Activated CD4-positive, alpha-beta T cell treated with anti-CD3 and anti-CD28 coated beads, Interleukin-2, amount 10 ng/mL, durations not matched to agents 7 days and 5 days (primary cell): ENCODE measurements at regions not wholly inside any gene's neighbourhood (a gene's known extent, or its start where the extent isn't known, plus 50 kb on each side); places are given as distances from the start of the nearest gene placed in this dataset.
"Not testable (repeated sequence)": the region's sequence is repeated elsewhere in the genome, so short reads cannot be mapped to it uniquely, and the experiment has no call there.

Source experiments
- CTCF ChIA-PET: fragments of 350-600 bp; sonication (Branson Sonifier 250); formaldehyde crosslinking; loops from one replicate; lab custom pipeline; 2021; ENCODE audit warnings: antibody characterized with exemption; lab: Charles Lee
- POLR2A ChIA-PET: fragments of 350-600 bp; sonication (Branson Sonifier 250); formaldehyde crosslinking; loops from one replicate; lab custom pipeline; 2021; ENCODE audit warnings: antibody characterized with exemption; lab: Charles Lee
- DNase-seq: peaks from one replicate; pipeline ENCODE4 v3.0.0-alpha.2; 2020
- H3K27ac Mint-ChIP-seq: one replicate; pipeline ENCODE4 v1.8.0; 2021; ENCODE audit warnings: mild to moderate bottlenecking, moderate library complexity, mixed read lengths
- H3K27me3 Mint-ChIP-seq: one replicate; pipeline ENCODE4 v1.8.0; 2021; ENCODE audit warnings: mixed read lengths
- H3K36me3 Mint-ChIP-seq: one replicate; pipeline ENCODE4 v1.8.0; 2021; ENCODE audit warnings: low read depth, mixed read lengths
- H3K4me1 Mint-ChIP-seq: one replicate; pipeline ENCODE4 v1.8.0; 2021; ENCODE audit warnings: mixed read lengths
- H3K4me3 Mint-ChIP-seq: one replicate; pipeline ENCODE4 v1.8.0; 2021; ENCODE audit warnings: mild to moderate bottlenecking, moderate library complexity, mixed read lengths
- H3K9me3 Mint-ChIP-seq: one replicate; pipeline ENCODE4 v1.8.0; 2021; ENCODE audit warnings: mixed read lengths

DNA sequence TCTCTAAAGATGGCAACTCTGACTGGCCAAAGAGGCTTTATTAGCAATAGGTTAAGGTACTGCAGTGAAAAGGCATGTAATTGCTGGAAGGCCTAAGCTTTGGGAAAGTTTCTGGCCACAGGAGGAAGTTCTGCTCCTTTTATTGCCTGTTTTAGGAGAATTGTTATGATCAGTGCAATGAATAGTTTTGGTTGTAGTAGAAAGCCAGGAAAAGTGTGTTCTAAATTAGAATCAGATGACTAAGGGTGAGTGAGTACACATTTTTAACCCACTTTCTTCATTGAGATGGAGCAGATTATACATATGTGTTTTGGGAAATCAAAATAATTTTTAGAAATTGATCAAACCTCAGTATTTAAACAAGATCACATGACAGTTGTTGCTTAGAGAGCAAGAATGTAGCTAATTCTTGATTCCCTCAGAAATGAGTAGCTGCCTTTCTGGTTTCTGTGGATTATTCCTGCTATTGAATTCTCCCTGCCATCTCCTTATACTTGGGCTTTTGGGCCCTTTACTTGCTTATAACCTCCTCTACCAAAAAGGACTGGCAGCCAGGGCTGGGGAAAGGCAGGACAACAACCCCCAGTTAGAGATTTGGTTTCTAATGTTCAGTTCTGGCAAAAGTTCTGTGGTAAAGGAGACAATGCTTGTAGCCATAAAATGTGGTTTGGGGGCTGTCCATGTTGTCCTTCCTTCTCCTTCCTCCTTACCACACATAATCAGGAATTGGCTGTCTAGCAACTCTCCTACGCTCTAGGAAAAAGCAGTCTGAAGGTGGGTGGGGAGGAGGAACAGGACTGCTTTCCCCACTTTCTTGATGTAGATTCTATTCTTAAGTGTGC lies 217.1 kb downstream of the SLC38A4 start:
- POLR2A ChIA-PET, result interaction anchor here (0.7 to 1.4 kb wide), 3 partner anchors 85 to 342 kb away, joined by 3 to 4 read pairs (median 4); partner anchors contain the start of gene SLC38A1
- Mint-ChIP-seq H3K4me1 (peaks cover 31% of the 10 kb centered on the region), H3K27ac (peak overlapping the region; percentile 88), H3K36me3 (peaks cover 57% of the 10 kb centered on the region), H3K9me3 (peaks cover 38% of the 10 kb centered on the region), H3K27me3 (no peaks in the 10 kb centered on the region), H3K4me3 (peak overlapping the region; percentile 47)
- CTCF ChIA-PET, result interaction anchor here (1.0 to 1.3 kb wide), 3 partner anchors 45 to 484 kb away, joined by 3 to 4 read pairs (median 4); no protein-coding TSS in a partner anchor
- no peak for DNase-seq

GRCh38 chr12:46604684-46605083 lies 221.1 kb downstream of the SLC38A4 start:
- H3K27me3 Mint-ChIP-seq, result no peaks in the 10 kb centered on the region
- ChIA-PET POLR2A (no interaction called here), CTCF (interaction anchor here (1.5 kb wide), 1 partner anchor 19 kb away, joined by 4 read pairs; no protein-coding TSS in a partner anchor)
- H3K9me3 Mint-ChIP-seq, result peaks cover 54% of the 10 kb centered on the region
- peaks cover 51% of the 10 kb centered on the region for H3K36me3 Mint-ChIP-seq
- H3K4me3 Mint-ChIP-seq, result no peak overlapping the region
- DNase-seq, result no peak
- peaks cover 21% of the 10 kb centered on the region for H3K4me1 Mint-ChIP-seq
- no peak overlapping the region for H3K27ac Mint-ChIP-seq

- Mint-ChIP-seq H3K4me1 (peaks cover 14% of the 10 kb centered on the region), H3K27ac (no peak overlapping the region), H3K4me3 (no peak overlapping the region), H3K36me3 (peaks cover 46% of the 10 kb centered on the region), H3K9me3 (peaks cover 56% of the 10 kb centered on the region), H3K27me3 (no peaks in the 10 kb centered on the region)
- POLR2A ChIA-PET, result no interaction called here
- CTCF ChIA-PET, result interaction anchor here (1.5 kb wide), 1 partner anchor 18 kb away, joined by 4 read pairs; no protein-coding TSS in a partner anchor
- no peak for DNase-seq
Measured at GRCh38 chr12:46603776-46604456, 221.9 kb downstream of the SLC38A4 start.

DNA sequence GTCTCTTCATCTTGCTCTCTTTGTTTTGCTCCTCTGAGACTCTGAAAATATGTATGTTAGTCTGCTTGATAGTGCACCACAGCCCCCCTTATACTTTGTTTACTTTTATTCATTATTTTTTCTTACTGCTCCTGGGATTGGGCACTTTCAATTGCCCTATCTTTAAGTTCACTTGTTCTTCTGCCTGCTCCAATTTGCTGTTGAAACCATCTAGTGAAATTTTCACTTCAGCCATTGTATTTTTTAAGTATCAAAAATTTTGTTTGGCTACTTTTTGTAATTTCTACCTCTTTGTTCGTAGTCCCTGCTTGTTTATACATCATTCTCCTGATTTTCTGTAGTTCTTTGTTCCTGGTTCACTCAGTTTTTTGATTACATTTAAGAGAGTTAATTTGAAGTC lies 223.3 kb downstream of the SLC38A4 start:
- no peak for DNase-seq
- Mint-ChIP-seq H3K27ac (no peak overlapping the region), H3K4me3 (no peak overlapping the region), H3K4me1 (peaks cover 5% of the 10 kb centered on the region), H3K36me3 (peaks cover 49% of the 10 kb centered on the region), H3K27me3 (no peaks in the 10 kb centered on the region), H3K9me3 (peaks cover 62% of the 10 kb centered on the region)
- ChIA-PET POLR2A (no interaction called here), CTCF (interaction anchor here (1.2 kb wide), 1 partner anchor 11 kb away, joined by 3 read pairs; no protein-coding TSS in a partner anchor)

DNA sequence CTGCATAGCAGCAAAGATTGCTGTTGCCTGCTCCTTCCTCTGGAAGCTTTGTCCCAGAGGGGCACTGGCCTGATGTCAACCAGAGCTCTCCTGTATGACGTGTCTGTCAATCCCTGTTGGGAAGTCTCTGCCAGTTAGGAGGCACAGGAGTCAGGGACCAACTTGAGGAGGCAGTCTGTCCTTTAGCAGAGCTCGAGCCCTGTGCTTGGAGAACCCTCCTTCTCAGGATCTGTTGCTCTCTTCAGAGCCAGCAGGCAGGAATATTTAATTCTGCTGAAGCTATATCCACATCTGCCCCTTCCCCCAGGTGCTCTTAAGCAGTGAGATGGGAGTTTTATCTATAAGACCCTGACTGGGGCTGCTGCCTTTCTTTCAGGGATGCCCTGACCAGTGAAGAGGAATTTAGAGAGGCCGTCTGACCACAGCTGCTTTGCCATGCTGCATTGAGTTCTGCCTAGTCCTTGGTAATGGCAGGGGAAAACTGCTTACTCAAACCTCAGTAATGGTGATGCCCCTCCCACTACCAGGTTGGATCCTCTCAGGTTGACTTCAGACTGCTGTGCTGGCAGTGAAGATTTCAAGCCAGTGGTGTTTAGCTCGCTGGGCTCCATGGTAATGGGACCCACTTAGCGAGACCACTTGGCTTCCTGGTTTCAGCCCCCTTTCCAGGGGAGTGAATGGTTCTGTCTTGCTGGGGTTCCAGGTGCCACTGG lies 218.6 kb upstream of the SLC38A2 start:
- POLR2A ChIA-PET, result no interaction called here
- DNase-seq, result no peak
- CTCF ChIA-PET, result interaction anchor here (1.3 kb wide), 1 partner anchor 44 kb away, joined by 4 read pairs; no protein-coding TSS in a partner anchor
- H3K27me3 Mint-ChIP-seq, result no peaks in the 10 kb centered on the region
- peaks cover 19% of the 10 kb centered on the region for H3K9me3 Mint-ChIP-seq
- H3K4me3 Mint-ChIP-seq, result no peak overlapping the region
- no peak overlapping the region for H3K27ac Mint-ChIP-seq
- peaks cover 23% of the 10 kb centered on the region for H3K4me1 Mint-ChIP-seq
- peaks cover 31% of the 10 kb centered on the region for H3K36me3 Mint-ChIP-seq

DNA sequence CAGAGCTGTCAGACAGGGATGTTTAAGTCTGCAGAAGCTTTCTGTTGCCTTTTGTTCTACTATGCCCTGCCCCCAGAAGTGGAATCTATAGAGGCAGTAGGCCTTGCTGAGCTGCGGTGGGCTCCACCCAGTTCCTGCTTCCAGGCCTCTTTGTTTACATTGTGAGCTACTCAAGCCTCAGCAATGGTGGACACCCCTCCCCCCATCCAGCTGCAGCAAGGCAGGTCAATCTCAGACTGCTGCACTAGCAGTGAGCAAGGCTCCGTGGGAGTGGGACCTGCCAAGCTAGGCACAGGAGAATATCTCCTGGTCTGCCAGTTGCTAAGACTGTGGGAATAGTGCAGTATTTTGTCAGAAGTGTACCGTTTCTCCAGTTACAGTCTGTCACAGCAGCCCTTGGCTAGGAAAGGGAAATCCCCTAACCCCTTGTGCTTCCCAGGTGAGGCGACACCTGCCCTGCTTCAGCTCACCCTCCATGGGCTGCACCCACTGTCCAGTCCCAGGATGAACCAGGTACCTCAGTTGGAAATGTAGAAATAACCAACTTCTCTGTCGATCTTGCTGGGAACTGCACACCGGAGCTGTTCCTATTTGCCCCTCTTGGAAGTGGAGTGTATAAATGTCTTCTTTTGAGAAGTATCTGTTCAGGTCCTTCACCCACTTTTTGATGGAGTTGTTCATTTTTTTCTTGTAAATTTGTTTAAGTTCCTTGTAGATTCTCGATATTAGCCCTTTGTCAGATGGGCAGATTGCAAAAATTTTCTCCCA lies 213.5 kb upstream of the SLC38A2 start:
- DNase-seq, result peak; percentile 82
- no peaks in the 10 kb centered on the region for H3K27me3 Mint-ChIP-seq
- ChIA-PET POLR2A (no interaction called here), CTCF (interaction anchor here (1.0 to 1.3 kb wide), 2 partner anchors 18 to 21 kb away, joined by 3 to 4 read pairs; no protein-coding TSS in a partner anchor)
- peak overlapping the region; percentile 89 for H3K27ac Mint-ChIP-seq
- H3K9me3 Mint-ChIP-seq, result peaks cover 41% of the 10 kb centered on the region
- peak overlapping the region; percentile 29 for H3K4me3 Mint-ChIP-seq
- H3K36me3 Mint-ChIP-seq, result peaks cover 54% of the 10 kb centered on the region
- H3K4me1 Mint-ChIP-seq, result peaks cover 55% of the 10 kb centered on the region

- DNase-seq, CTCF ChIA-PET, POLR2A ChIA-PET, H3K4me3 Mint-ChIP-seq, H3K27me3 Mint-ChIP-seq: not testable (repeated sequence)
- Mint-ChIP-seq H3K27ac (peak overlapping the region; percentile 32), H3K9me3 (peaks cover 41% of the 10 kb centered on the region), H3K4me1 (peaks cover 55% of the 10 kb centered on the region), H3K36me3 (peaks cover 55% of the 10 kb centered on the region)
Measured at GRCh38 chr12:46584098-46584497, 211.5 kb upstream of the SLC38A2 start.

GRCh38 chr12:46581990-46582389 lies 209.4 kb upstream of the SLC38A2 start:
- peaks cover 46% of the 10 kb centered on the region for H3K4me1 Mint-ChIP-seq
- peaks cover 49% of the 10 kb centered on the region for H3K36me3 Mint-ChIP-seq
- H3K27me3 Mint-ChIP-seq, CTCF ChIA-PET, H3K27ac Mint-ChIP-seq, POLR2A ChIA-PET, DNase-seq, H3K4me3 Mint-ChIP-seq: not testable (repeated sequence)
- H3K9me3 Mint-ChIP-seq, result peaks cover 35% of the 10 kb centered on the region

GRCh38 chr12:46580445-46580844 lies 207.9 kb upstream of the SLC38A2 start:
- no peak overlapping the region for H3K27ac Mint-ChIP-seq
- no peaks in the 10 kb centered on the region for H3K27me3 Mint-ChIP-seq

DNA sequence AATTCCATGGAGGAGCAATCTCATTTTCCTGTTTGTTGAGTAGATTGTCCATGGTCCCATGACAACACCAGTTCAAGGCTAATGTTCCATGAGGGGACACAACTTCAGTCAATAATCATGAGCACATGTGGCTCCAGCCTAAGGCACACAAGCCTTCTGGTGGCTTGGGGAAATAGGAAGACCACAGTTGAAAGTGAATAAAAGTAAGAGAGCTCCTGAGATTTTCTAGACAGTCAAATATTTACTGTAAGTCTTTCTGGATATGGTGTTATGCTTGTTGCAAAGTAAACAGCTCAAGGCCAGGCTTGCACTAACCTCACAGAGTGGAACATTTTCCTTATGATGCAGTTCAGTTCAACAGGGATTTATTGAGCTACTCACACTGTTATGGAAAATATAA lies 206.9 kb upstream of the SLC38A2 start:
- POLR2A ChIA-PET, result no interaction called here
- Mint-ChIP-seq H3K4me3 (no peak overlapping the region), H3K27ac (no peak overlapping the region), H3K36me3 (peaks cover 31% of the 10 kb centered on the region), H3K27me3 (no peaks in the 10 kb centered on the region), H3K4me1 (peaks cover 21% of the 10 kb centered on the region), H3K9me3 (peaks cover 25% of the 10 kb centered on the region)
- CTCF ChIA-PET, result interaction anchor here (0.6 to 1.3 kb wide), 3 partner anchors 13 to 278 kb away, joined by 3 to 4 read pairs (median 3); no protein-coding TSS in a partner anchor
- DNase-seq, result no peak

More at GRCh38 chr12:46580445-46580844, 207.9 kb upstream of the SLC38A2 start:
- Mint-ChIP-seq H3K9me3 (peaks cover 34% of the 10 kb centered on the region), H3K36me3 (peaks cover 40% of the 10 kb centered on the region), H3K4me3 (no peak overlapping the region), H3K4me1 (peaks cover 31% of the 10 kb centered on the region)
- no peak for DNase-seq
- CTCF ChIA-PET, result interaction anchor here (1.1 to 1.3 kb wide), 2 partner anchors 14 to 24 kb away, joined by 3 to 4 read pairs; no protein-coding TSS in a partner anchor
- POLR2A ChIA-PET, result no interaction called here

DNA sequence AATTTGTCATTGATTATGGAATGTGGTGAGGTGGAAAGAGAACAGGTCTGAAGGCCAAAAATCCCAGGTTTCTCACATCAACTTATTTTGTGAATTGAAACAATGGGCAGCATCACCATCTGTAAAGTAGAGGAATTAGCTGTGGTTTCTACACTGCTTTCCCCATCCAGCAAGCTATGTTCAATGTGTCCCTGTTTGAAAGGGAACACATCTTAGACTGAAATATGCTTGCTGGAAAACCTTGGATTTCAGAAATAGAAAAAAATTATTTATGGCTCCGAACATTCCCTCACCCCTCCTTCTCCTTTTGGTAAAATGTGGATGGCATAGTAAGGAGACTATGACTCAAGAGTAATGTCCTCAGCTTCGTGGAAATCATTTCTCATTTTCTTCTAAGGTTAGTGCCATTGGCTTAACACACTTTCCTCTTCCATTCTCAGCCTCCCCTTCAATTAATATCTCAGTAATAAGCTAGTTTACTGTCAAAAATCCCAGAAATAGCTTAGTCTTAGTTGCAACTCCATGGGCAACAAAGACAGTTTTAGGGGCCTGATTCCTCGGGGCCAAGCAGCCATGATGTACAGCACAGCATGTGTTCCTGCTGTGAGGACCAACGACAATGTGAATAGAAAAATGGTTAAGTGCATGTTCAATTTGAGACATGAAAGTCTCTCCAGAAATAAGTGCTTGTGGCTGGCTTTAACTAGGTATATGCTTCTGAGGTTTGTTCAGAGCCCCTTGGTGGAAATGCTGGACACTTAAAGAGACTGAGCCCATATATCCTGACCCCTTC lies 205.8 kb upstream of the SLC38A2 start:
- H3K27me3 Mint-ChIP-seq, result no peaks in the 10 kb centered on the region
- no peak for DNase-seq
- peaks cover 13% of the 10 kb centered on the region for H3K4me1 Mint-ChIP-seq
- H3K27ac Mint-ChIP-seq, result no peak overlapping the region
- ChIA-PET CTCF (interaction anchor here (0.6 kb wide), 2 partner anchors 277 to 303 kb away, joined by 3 read pairs; no protein-coding TSS in a partner anchor), POLR2A (interaction anchor here (1.1 kb wide), 1 partner anchor 55 kb away, joined by 3 read pairs; no protein-coding TSS in a partner anchor)
- peaks cover 15% of the 10 kb centered on the region for H3K9me3 Mint-ChIP-seq
- no peak overlapping the region for H3K4me3 Mint-ChIP-seq
- H3K36me3 Mint-ChIP-seq, result peaks cover 20% of the 10 kb centered on the region
